ENCODE measurements at regions not wholly inside any gene's neighbourhood (a gene's known extent, or its start where the extent isn't known, plus 50 kb on each side); places are given as distances from the start of the nearest gene placed in this dataset.

- TF ChIP-seq CTCF (IDR thresholded peaks at IDR 0.05; ENCODE audit: low read depth, low read length) = no peak
- H3K4me3 ChIP-seq (ENCODE audit: low read depth, low read length) = no peak overlapping the region
Observed at GRCh38 chr20:12914804-12915203, 94.0 kb upstream of the SPTLC3 start.

- no peak for TF ChIP-seq CTCF (IDR thresholded peaks at IDR 0.05; ENCODE audit: low read depth, low read length)
- H3K4me3 ChIP-seq (ENCODE audit: low read depth, low read length) = no peak overlapping the region
Observed at GRCh38 chr20:12916699-12917098, 92.1 kb upstream of the SPTLC3 start.

- no peak overlapping the region for H3K4me3 ChIP-seq (ENCODE audit: low read depth, low read length)
- TF ChIP-seq CTCF (IDR thresholded peaks at IDR 0.05; ENCODE audit: low read depth, low read length) = no peak
Observed at GRCh38 chr20:12924126-12924525, 84.6 kb upstream of the SPTLC3 start.

GRCh38 chr20:12925210-12925755, 83.5 kb upstream of the SPTLC3 start:
- TF ChIP-seq CTCF (IDR thresholded peaks at IDR 0.05; ENCODE audit: low read depth, low read length) = peak; percentile 76

GRCh38 chr20:12925863-12926793, 82.6 kb upstream of the SPTLC3 start:
- TF ChIP-seq CTCF (IDR thresholded peaks at IDR 0.05; ENCODE audit: low read depth, low read length) = no peak
- no peak overlapping the region for H3K4me3 ChIP-seq (ENCODE audit: low read depth, low read length)

More at GRCh38 chr20:12925210-12925755, 83.5 kb upstream of the SPTLC3 start:
- no peak overlapping the region for H3K4me3 ChIP-seq (ENCODE audit: low read depth, low read length)

- no peak overlapping the region for H3K4me3 ChIP-seq (ENCODE audit: low read depth, low read length)
Observed at GRCh38 chr20:12927489-12927888, 81.3 kb upstream of the SPTLC3 start.

More at GRCh38 chr20:12927489-12927888, 81.3 kb upstream of the SPTLC3 start:
- no peak for TF ChIP-seq CTCF (IDR thresholded peaks at IDR 0.05; ENCODE audit: low read depth, low read length)
